ENCODE measurements at regions not wholly inside any gene's neighbourhood (a gene's known extent, or its start where the extent isn't known, plus 50 kb on each side); places are given as distances from the start of the nearest gene placed in this dataset.
"Not testable (repeated sequence)": the region's sequence is repeated elsewhere in the genome, so short reads cannot be mapped to it uniquely, and the experiment has no call there.

DNA sequence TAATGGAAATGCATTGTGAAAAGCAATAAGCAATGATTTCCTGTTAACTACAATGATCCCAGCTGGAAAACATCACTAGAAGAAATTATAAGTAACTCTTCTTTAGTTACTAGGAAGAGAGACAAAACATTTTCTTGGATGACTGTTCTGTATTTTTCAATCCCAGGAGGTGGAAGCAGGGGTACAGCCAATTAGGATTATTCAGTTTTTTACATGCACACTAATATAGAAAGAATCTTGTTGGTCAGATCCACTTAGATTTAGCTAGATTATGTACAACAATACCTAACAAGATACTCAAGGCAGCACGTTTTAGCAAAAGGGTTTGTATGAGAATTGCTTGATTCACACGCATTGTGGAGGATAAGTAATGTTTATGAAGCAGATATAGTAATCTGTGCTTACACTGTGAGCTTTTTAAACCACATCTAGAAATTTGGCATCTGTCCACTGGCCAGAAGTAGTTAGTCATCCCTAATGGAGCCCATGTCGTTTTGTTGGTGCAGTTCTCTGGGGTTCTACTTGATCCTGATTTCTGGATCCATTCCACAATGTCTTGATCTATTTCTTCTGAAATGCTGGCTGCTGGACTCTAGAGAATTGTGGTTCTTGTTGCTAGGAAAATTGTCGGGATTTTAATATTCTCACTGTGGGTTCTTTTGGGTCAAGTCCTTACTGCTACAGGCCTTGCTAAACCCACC, 199.7 kb downstream of the ADCYAP1 start:
- no peak for DNase-seq (ENCODE audit: low read depth in 4 of 4, low spot score in 1 of 4)

DNA sequence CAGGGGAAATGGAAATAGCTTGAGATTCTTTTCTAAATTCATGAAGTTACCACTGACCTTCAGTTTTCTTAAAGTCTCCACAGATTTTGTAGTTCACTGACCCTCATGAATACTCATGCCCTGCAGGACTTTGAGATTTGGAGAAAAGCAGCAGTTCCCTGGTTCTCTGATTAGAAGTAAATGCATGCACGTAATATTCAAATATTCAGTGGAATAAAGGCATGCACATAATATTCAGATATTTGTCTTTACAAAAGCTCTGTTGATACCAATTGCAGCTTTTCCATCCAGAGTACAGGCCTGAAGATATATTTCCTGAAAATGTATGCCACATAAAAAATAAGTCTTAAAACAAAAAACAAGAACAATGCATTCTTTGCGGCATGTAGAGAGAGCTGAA, 219.8 kb downstream of the ADCYAP1 start:
- no peak for DNase-seq (ENCODE audit: low read depth in 4 of 4, low spot score in 1 of 4)

DNA sequence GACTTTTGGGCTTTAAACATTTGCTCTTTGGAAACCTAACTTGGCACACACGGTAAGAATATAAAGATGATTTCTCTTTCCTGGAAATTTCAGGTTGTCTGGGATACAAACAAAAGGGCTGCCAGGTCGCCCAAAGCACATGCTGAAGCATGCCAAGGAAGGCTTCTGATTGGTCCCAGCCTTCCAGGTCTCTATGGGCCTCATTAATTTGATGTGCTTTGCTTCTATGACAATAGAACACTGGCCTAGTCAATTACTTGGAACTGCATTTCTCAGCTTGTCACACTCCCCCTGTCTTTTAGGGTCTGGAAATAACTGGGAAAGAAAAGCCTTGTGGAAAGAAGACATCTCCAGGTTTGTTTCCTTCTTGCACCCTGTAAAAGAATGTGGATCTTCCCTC, 228.9 kb downstream of the ADCYAP1 start:
- no peak for DNase-seq (ENCODE audit: low read depth in 4 of 4, low spot score in 1 of 4)

DNA sequence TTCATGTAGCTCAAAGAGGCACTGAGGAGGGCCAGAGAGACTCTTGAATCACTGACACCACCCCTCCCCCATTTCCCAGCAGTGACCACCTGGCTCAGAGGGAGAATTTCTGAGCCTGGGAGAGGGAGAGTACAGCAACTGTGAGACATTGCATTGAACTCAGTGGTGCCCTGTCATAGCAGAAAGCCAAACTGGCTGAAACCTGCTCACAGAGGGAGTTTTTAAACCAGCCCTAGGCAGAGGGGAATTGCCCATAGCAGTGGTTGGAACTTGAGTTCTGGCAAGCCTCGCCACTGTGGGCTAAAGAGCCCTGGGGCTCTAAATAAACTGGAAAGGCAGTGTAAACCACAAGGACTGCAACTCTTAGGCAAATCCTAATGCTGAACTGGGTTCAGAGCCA, 243.1 kb downstream of the ADCYAP1 start:
- no peak for DNase-seq (ENCODE audit: low read depth in 4 of 4, low spot score in 1 of 4)

DNA sequence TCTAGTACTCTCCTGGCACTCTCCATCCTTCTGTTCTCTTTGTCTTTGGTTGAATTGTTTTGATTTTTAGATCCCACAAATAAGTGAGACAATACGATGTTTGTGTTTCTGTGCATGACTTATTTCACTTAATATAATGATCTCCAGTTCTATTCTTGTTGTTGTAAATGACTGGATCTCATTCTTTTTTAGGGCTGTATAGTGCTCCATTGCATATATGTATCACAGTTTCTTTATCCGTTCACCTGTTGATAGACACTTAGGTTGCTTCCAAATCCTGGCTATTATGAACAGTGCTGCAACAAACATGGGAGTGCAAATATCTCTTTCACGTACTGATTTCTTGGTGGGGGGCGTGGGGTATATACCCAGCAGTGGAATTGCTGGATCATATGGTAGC, 245.0 kb downstream of the ADCYAP1 start:
- no peak for DNase-seq (ENCODE audit: low read depth in 4 of 4, low spot score in 1 of 4)

DNA sequence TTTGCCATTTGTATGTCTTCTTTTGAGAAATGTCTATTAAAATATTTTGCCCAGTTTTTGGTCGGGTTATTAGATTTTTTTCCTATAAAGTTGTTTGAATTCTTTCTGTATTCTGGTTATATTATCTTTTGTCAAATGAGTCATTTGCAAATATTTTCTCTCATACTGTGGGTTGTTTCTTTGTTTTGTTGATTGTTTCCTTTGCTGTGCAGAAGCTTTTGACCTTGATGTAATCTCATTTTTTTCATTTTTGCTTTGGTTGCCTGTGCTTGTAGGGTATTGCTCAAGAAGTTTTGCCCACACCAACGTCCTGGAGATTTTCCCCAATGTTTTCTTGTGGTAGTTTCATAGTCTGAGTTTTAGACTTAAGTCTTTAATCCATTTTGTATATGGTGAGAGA, 245.7 kb downstream of the ADCYAP1 start:
- no peak for DNase-seq (ENCODE audit: low read depth in 4 of 4, low spot score in 1 of 4)

DNA sequence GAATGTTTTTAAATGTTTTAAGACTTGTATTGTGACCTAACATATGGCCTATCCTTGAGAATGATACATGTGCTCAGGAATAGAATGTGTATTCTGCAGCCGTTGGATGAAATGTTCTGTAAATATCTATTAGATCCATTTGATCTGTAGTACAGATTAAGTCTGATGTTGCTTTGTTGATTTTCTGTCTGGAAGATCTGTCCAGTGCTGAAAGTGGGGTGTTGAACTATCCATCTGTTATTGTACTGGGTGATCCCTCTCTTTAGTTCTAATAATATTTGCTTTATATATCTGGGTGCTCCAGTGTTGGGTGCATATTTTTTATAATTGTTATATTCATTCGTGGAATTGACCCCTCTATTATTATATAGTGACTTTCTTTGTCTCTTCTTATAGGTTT, 248.3 kb downstream of the ADCYAP1 start:
- DNase-seq (ENCODE audit: low read depth in 4 of 4, low spot score in 1 of 4): not testable (repeated sequence)

DNA sequence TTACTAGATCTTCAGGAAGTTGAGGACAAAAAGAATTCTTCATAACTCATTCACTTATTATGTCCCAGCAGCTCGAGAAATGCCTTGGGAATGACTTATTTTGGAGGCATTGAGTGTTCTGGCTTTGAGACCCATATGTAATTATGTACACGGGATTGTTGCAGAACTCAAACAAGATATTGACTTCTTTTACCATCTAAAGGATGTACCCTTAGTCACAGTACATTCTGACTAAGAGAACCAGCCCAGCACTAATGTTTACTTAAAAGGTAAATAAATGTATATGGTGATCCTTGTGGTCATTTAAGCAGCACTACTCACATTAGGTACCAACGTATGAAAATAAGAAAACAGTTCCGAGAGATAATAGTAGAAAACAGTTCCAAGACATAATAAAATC, 268.9 kb downstream of the ADCYAP1 start:
- DNase-seq (ENCODE audit: low read depth in 4 of 4, low spot score in 1 of 4): no peak

DNA sequence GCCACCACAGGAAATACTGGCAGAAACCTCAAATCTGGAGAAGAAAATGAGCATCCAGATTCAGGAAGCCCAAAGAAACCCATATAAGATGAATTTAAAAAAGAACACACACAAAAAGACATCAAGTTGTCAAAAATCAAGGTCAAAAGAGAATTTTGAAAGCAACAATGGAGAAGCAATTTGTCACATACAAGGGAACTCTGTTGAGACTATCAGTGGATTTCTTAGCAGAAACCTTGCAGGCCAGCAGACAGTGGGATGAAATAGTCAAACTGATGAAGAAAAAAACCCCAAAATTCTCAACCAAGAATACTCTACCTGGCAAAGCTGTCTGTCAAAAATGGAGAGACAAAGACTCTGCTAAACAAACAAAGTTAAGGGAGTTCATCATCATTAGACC, 272.6 kb downstream of the ADCYAP1 start:
- DNase-seq (ENCODE audit: low read depth in 4 of 4, low spot score in 1 of 4): no peak

DNA sequence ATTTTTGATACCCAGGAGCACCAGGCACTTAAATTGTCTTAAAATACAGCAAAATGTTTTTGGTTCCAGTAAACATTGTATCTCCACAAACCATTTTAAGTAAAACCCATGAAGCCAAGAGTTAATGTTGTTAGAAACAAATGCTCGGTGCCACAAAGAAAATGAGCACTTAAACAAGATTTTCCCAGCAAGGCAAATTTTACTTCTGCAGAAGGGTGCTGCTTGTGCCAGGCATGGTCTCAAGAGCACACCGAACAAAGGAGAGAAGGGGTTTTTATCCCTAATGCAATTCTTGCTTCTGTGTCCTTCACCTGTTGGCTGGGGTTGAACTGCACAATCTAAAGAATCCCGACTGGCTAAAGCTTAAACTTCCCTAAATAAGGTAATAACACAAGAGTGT, 286.7 kb downstream of the ADCYAP1 start:
- no peak for DNase-seq (ENCODE audit: low read depth in 4 of 4, low spot score in 1 of 4)

DNA sequence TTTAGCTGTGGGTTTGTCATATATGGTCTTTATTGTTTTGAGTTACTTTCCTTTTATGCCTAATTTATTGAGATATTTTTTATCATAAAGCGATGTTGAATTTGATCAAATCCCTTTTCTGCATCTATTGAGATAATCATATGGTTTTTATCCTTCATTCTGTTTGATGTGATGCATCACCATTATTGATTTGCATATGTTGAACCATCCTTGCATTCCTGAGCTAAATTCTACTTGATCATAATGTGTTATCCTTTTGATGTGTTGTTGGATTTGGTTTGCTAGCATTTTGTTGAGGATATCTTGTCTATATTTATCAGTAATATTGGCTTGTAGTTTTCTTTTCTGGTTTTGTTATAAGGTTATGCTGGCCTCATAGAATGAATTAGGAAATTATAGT, 308.5 kb downstream of the ADCYAP1 start:
- no peak for DNase-seq (ENCODE audit: low read depth in 4 of 4, low spot score in 1 of 4)

DNA sequence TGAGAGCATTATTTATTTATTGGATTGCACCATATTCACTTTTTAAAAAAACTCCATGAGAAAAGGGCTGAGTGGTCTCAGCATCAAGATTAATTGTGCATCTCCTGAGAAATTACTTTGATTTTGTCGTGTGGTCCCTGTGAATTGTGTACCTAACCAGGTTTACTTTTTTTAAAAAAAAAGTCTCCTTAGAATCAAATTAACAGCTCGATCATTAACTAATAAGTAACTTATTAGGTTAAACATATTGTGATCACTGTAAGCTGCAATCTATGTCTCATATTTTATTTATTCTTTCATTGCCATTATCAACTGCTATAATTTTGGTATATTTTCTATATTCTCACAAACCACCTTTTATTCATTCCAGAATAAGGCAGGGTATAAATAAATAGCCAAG, 318.2 kb downstream of the ADCYAP1 start:
- no peak for DNase-seq (ENCODE audit: low read depth in 4 of 4, low spot score in 1 of 4)

DNA sequence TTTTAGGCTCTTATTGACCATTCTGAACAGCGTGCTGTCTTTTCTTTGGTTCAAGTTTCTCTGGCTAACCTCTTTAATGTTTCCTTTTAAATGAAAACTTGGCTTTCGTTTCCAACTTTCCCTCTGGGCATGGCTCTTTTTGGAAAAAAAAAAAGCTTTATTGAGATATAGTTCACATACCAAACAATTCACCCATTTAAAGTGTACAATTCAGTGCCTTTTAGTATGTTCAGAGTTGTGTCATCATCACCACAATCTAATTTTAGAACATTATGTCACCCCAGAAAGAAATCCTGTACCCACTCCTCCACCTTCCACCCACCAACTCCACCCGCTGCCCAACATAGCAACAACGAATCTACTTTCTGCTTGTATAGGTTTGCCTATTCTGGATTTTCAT, 322.4 kb downstream of the ADCYAP1 start:
- no peak for DNase-seq (ENCODE audit: low read depth in 4 of 4, low spot score in 1 of 4)

DNA sequence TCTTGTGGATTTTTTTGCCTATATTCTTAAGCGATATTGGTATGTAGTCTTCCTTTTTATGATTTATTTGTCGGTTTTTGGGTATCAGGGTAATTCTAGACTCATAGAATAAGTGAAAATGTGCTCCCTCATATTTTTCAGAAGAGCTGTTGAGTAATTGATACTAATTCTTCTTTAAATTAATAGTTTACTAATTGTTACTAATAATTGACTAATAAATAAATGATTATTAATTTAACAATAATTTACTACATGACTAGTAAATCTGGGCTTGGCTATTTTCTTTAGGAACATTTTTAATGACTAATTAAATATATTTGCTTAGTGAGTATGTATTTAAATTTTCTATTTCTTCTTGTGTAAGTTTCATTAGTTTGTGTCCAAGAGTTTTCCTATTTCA, 325.0 kb downstream of the ADCYAP1 start:
- DNase-seq (ENCODE audit: low read depth in 4 of 4, low spot score in 1 of 4): no peak

DNA sequence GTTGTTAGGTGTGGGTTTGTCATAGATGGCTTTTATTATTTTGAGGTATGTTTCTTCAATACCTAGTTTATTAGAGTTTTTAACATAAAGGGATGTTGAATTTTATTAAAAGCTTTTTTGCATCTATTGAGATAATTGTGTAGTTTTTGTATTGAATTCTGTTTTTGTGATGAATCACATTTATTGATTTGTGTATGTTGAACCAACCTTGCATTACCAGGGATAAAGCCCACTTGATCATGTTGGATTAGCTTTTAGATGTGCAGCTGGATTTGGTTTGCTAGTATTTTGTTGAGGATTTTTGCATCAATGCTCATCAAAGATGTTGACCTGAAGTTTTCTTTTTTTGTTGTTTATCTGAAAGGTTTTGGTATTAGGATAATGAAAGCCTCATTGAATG, 328.2 kb downstream of the ADCYAP1 start:
- DNase-seq (ENCODE audit: low read depth in 4 of 4, low spot score in 1 of 4): no peak

DNA sequence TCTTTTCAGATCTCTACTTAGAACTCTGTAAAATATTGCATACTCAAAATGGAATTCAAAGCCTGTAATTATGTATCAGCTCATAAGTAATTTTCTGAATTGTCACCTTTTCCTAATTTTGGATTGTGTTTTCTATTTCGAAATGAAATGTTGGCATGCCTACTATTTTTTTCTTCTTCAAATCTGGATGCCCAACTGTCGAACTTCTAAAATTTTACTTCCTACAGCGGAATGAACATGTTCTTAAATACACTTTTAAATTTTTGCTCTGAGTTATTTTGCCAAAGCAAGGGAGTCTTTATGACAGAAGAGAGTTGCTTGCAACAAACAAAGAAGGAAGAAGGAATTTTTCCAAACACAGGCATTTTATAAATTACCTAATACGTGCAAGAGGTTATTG, 336.0 kb downstream of the ADCYAP1 start:
- no peak for DNase-seq (ENCODE audit: low read depth in 4 of 4, low spot score in 1 of 4)

DNA sequence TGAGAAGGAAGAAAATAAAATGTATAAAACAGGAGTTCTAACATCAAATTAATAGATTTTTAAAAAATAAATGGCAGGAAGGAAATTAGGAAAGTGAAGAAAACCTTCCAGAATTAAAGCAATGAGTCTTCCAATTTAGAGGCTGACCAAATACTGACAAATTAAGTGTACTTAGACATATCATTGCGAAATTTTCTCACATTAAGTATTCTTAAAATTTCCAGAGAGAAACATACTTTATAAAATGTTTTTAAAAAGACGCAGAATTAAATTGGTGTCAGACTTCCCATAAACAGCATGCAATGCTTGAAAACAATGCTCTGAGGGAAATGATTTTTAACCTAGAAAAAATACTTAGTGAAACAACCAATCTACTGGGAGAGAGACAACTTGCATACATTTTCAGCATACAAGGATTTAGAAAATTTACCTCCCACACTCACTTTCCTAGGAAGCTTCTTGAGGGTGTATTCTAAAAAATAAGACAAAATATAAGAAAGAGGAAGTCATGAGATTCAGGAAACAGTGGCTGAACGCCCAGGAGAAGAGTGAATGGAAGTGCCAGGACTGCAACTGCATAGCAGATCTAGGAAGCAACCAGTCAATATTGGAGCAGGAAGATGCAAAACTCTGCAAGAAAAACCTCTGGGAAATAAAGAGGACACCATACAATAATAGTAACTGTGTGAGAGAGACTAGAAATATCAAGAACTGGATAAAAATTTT, 339.9 kb downstream of the ADCYAP1 start:
- DNase-seq (ENCODE audit: low read depth in 4 of 4, low spot score in 1 of 4): no peak

DNA sequence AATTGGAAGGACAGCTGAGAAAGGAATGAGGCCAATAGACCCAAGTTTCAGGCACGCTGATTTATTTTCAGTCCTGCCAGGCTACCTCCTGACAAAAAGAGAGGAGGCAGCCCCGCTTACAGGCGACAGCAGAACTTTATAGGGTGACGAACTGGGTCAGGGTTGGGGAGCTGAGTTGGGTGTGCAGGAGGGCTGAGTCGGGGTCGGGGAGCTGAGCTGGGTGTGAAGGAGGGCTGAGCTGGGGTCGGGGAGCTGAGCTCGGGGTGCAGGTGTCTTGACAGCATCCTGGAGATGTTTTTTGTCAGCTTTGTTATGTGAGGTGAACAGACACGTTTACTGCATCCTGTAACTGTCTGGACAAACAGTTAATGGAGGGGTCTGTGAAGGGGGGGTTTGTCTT, 342.2 kb downstream of the ADCYAP1 start:
- DNase-seq (ENCODE audit: low read depth in 4 of 4, low spot score in 1 of 4): no peak

DNA sequence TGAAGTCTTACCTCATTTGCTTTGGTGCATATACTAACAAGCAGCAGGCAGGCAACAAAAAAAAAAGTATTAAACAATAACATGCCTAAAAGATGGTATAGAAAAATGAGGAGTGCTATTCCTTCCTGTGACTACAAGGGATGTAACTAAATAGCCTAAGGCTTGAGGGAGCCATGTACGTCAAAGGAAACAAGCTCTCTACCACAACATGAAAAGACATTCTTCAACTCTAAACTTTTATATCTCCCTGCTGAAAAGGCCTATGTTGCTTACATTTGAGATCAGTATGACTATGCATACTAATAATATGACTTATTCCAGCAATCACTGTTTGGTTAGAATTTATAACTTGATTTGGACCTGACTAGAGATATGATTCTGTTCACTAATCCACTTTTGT, 347.9 kb downstream of the ADCYAP1 start:
- DNase-seq (ENCODE audit: low read depth in 4 of 4, low spot score in 1 of 4): no peak

DNA sequence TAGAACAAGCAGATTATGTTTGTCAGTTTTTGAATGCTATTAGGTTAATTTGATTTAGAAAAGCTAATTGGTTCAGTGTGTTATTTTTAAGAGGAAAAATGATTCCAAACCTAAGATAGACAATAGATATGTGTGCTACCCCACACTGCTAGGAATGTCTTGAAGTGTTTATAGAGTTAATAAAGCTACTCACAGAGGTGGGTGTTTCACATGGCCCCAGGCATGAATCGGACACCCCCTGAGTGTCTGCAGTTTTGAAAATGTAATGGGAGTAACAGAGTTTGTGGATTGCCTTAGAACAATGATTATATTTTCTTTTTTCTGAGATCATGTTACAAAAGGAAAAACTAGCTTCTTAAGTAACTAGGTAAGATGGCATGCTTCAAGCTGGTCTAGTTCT, 348.3 kb downstream of the ADCYAP1 start:
- DNase-seq (ENCODE audit: low read depth in 4 of 4, low spot score in 1 of 4): no peak

DNA sequence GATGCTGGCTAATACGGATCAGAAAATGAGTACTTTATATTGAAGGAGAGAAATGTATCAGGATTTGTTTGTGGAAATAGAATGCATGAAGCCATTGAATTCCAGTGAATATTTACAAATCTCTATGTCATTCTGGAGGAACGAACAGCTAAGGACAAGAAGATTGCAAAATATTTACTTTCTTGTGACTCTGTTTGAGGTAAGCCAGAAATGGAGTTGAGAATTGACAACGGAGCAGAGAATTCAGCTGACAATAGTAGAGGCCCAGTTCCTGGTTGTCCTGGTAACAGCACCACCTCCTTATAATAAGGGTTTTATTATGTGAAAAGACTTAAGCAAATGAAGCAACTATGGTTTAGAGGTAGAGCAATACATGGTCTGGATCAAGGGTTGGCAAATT, 349.2 kb downstream of the ADCYAP1 start:
- no peak for DNase-seq (ENCODE audit: low read depth in 4 of 4, low spot score in 1 of 4)

DNA sequence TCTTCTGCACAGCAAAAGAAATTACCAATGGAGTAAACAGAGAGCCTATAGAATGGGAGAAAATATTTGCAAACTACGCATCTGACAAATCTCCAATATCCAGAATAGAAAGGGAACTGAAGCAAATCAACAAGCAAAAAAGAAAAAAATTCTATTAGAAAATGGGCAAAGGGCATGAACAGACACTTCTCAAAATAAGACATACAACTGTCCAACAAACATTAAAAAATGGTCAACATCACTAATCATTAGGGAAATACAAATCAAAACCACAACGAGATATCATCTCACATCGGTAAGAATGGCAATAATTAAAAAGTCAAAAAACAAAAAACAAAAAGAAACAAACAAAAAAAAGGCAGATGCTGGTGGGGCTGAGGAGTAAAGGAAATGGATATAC, 356.4 kb downstream of the ADCYAP1 start:
- no peak for DNase-seq (ENCODE audit: low read depth in 4 of 4, low spot score in 1 of 4)

DNA sequence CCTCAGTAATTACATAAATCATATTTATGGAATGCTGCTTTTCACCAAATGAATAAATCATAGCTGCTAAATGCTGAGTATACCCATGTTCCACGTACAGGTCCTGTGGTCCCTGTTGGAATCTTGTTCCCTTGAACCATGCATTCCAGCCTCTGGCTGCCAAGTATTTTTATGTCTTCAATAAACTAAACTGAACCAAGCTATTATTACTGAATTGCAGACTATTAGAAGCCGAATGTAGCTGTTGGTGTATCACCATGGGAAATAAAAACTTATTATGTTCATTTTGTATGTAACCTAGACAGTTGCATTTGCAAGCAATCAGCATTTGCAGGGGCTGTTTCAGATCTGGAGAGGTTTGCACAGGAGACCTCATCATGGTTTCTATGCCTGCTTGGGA, 362.4 kb downstream of the ADCYAP1 start:
- DNase-seq (ENCODE audit: low read depth in 4 of 4, low spot score in 1 of 4): no peak

All from stimulated activated CD4-positive, alpha-beta T cell treated with anti-CD3 and anti-CD28 coated beads, Interleukin-1b, Interleukin-23, amount 100 ng/mL, for 24 hours (primary cell).